Uterus (tissue), 2 donors: ENCODE measurements at regions not wholly inside any gene's neighbourhood (a gene's known extent, or its start where the extent isn't known, plus 50 kb on each side); places are given as distances from the start of the nearest gene placed in this dataset.

Source experiments
- CTCF ChIP-seq, 4 experiments: fragments of 200-600 bp in 2 of 4; fragments of 450-650 bp in 2 of 4; sonication (generic) in 2 of 4; IDR thresholded peaks; one replicate each; pipeline ENCODE4 v1.5.1; 2016 to 2019; ENCODE audit warnings: antibody characterized with exemption in 4 of 4, mild to moderate bottlenecking in 2 of 4, moderate library complexity in 1 of 4
- POLR2A ChIP-seq, 2 donors: fragments of 450-650 bp; IDR thresholded peaks; one replicate each; pipeline ENCODE4 v1.6.1; 2016; ENCODE audit warnings: antibody characterized with exemption in 2 of 2, mild to moderate bottlenecking in 1 of 2, moderate library complexity in 1 of 2

- TF ChIP-seq POLR2A (IDR thresholded peaks at IDR 0.05) (no peak), CTCF (IDR thresholded peaks at IDR 0.05) (no peak)
Measured at GRCh38 chr13:40205771-40206240, 460.6 kb downstream of the FOXO1 start.
